Ovary (tissue), 7 donors: ENCODE measurements at regions not wholly inside any gene's neighbourhood (a gene's known extent, or its start where the extent isn't known, plus 50 kb on each side); places are given as distances from the start of the nearest gene placed in this dataset.

Experiments used
- DNase-seq, 5 donors: peaks; one replicate each; pipeline ENCODE4 v3.0.0-alpha.2; 2019 to 2020
- H3K27ac ChIP-seq, 2 donors: fragments of 200-600 bp; one replicate each; pipeline versions ENCODE4 v1.5.1 to v1.8.0; 2019 to 2022
- H3K27me3 ChIP-seq: fragments of 200-600 bp; one replicate; pipeline ENCODE4 v1.8.0; 2022
- H3K36me3 ChIP-seq: fragments of 200-600 bp; sonication (generic); one replicate; pipeline ENCODE4 v1.5.1; 2019
- H3K4me1 ChIP-seq: one replicate; pipeline ENCODE4 v1.8.1; 2013; ENCODE audit warnings: mild to moderate bottlenecking, moderate library complexity; ENCODE audit not compliant: insufficient read depth
- H3K4me3 ChIP-seq: fragments of 200-600 bp; sonication (generic); one replicate; pipeline ENCODE4 v1.5.1; 2017
- H3K9me3 ChIP-seq, 2 donors: fragments of 200-600 bp in 1 of 2; sonication (generic) in 1 of 2; one replicate each; pipeline versions ENCODE4 v1.5.1 to v1.8.1; 2013 to 2019; ENCODE audit warnings: mild to moderate bottlenecking in 1 of 2, moderate library complexity in 1 of 2
- EP300 ChIP-seq: sonication (generic); formaldehyde crosslinking; IDR thresholded peaks from one replicate; pipeline ENCODE4 v1.6.1; 2017; ENCODE audit warnings: antibody characterized with exemption
- POLR2A ChIP-seq: fragments of 450-650 bp; IDR thresholded peaks from one replicate; pipeline ENCODE4 v1.6.1; 2017; ENCODE audit warnings: antibody characterized with exemption, mild to moderate bottlenecking, moderate library complexity
- WGBS, 3 donors: extraction: QIAGEN DNeasy Blood & Tissue Kit in 1 of 3; methylation state at CpG; one replicate each; pipeline versions ENCODE4 v1.1.5 to v1.1.7; 2013 to 2017; 5-methylcytosine and 5-hydroxymethylcytosine counted together
- intact Hi-C, 4 donors: fragments of 100-400 bp; cut with DNase I; formaldehyde crosslinking; loops; one replicate each; pipeline versions ENCODE4 v1.11.0 to v1.15.1; 2022 to 2023
- TF ChIP-seq, protein P1 (sequence below), 3 donors: fragments of 450-650 bp in 2 of 3; fragments of 200-600 bp in 1 of 3; IDR thresholded peaks; one replicate each; pipeline versions ENCODE4 v1.5.1 to v1.8.0; 2016 to 2022; ENCODE audit warnings: antibody characterized with exemption in 3 of 3, mild to moderate bottlenecking in 1 of 3
- donor health status: DM: no; HTN: no; CAD: no; lungs with moderate emphysema.
- donor health status: DM: no; HTN: no; CAD: no.
- donor health status: Bipolar disorder and iron deficiency.
- donor health status: DM: no; HTN: no; CAD: no.
- donor health status: DM: yes; HTN: yes; CAD: no.

GRCh38 chr13:103403814-103404213 is 337.6 kb upstream of the SLC10A2 start:
- no peaks in the 10 kb centered on the region for H3K36me3 ChIP-seq
- no peak for DNase-seq
- H3K4me1 ChIP-seq, result no peaks in the 10 kb centered on the region
- TF ChIP-seq POLR2A, result no peak
- no peak for TF ChIP-seq EP300
- intact Hi-C loops, result no loop called here
- H3K9me3 ChIP-seq, result no peaks in the 10 kb centered on the region
- H3K4me3 ChIP-seq, result no peak overlapping the region
- no peaks in the 10 kb centered on the region for H3K27me3 ChIP-seq
- 39 to 53% (median 41%) methylated on average over 1 of the region's 1 CpG for WGBS, 3 donors
- H3K27ac ChIP-seq, result no peak overlapping the region

DNA sequence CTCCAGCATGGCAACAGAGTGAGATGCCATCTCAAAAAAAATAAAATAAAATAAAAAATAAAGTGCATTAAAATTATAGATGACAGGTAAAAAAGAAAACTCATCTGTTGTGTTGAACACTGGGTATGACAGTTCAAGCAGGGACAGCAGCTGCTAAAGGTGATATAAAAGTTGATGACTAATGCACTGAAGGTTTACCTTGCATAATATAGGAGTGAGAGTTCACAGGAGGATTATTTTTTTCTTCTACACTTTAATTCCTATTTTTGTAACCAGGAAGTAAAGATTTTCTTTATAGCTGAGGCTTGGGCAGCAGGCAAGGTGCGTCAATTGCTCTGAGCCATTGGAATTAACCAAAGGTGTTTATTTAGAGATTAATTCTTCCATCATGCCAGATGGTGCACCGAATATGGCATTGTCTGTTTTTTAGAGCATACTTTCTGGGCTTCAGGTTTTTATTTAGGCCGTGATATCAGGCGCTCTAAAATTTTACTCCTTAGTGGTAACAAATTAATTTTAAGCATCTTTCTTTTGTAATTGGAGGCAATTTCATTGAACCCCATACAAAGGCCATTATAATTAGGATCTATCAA is 337.0 kb upstream of the SLC10A2 start:
- 81 to 87% (median 82%) methylated on average over 4 of the region's 4 CpGs for WGBS, 3 donors
- no peak overlapping the region for H3K4me3 ChIP-seq
- no peaks in the 10 kb centered on the region for H3K9me3 ChIP-seq
- no peak for TF ChIP-seq EP300
- H3K4me1 ChIP-seq, result no peaks in the 10 kb centered on the region
- no peaks in the 10 kb centered on the region for H3K27me3 ChIP-seq
- DNase-seq, result no peak
- intact Hi-C loops, result no loop called here
- H3K27ac ChIP-seq, result no peak overlapping the region
- H3K36me3 ChIP-seq, result no peaks in the 10 kb centered on the region

GRCh38 chr13:103395139-103395538 is 328.9 kb upstream of the SLC10A2 start:
- no peak for TF ChIP-seq EP300
- TF ChIP-seq, protein P1, sequence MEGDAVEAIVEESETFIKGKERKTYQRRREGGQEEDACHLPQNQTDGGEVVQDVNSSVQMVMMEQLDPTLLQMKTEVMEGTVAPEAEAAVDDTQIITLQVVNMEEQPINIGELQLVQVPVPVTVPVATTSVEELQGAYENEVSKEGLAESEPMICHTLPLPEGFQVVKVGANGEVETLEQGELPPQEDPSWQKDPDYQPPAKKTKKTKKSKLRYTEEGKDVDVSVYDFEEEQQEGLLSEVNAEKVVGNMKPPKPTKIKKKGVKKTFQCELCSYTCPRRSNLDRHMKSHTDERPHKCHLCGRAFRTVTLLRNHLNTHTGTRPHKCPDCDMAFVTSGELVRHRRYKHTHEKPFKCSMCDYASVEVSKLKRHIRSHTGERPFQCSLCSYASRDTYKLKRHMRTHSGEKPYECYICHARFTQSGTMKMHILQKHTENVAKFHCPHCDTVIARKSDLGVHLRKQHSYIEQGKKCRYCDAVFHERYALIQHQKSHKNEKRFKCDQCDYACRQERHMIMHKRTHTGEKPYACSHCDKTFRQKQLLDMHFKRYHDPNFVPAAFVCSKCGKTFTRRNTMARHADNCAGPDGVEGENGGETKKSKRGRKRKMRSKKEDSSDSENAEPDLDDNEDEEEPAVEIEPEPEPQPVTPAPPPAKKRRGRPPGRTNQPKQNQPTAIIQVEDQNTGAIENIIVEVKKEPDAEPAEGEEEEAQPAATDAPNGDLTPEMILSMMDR (IDR thresholded peaks at IDR 0.05), result no peak
- WGBS, 3 donors, result 80 to 88% (median 83%) methylated on average over 2 of the region's 2 CpGs
- Histone ChIP-seq H3K27ac (no peak overlapping the region), H3K27me3 (no peaks in the 10 kb centered on the region), H3K36me3 (no peaks in the 10 kb centered on the region), H3K4me1 (no peaks in the 10 kb centered on the region), H3K9me3 (no peaks in the 10 kb centered on the region), H3K4me3 (no peak overlapping the region)
- intact Hi-C loops, result no loop called here
- no peak for DNase-seq

GRCh38 chr13:103394618-103395017 is 328.4 kb upstream of the SLC10A2 start:
- no peaks in the 10 kb centered on the region for H3K36me3 ChIP-seq
- no peak overlapping the region for H3K4me3 ChIP-seq
- no peak for DNase-seq
- TF ChIP-seq EP300 (no peak), POLR2A (no peak)
- TF ChIP-seq, protein P1 (IDR thresholded peaks at IDR 0.05), result no peak
- H3K27ac ChIP-seq, result no peak overlapping the region
- intact Hi-C loops, result no loop called here
- WGBS, 3 donors, result 73 to 78% (median 77%) methylated on average over 2 of the region's 2 CpGs
- no peaks in the 10 kb centered on the region for H3K9me3 ChIP-seq
- no peaks in the 10 kb centered on the region for H3K4me1 ChIP-seq
- no peaks in the 10 kb centered on the region for H3K27me3 ChIP-seq

DNA sequence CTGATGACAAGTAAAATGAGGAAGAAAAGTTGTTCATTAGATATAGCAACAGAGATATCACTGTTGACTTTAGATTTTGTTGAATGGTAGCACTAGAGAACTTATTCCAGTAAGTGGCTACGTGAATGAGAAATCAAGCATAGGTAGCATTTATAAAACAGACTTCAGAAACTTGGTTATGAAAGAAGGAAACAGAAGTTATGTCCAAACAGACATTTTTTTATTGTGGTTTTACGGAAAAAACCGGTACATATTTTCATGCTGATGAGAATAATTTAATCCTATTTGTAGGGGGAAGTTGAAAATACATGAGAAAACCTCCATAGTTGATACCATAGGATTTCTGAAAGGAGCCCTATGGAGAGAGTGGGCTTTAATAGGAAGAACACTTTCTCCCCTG is 325.7 kb upstream of the SLC10A2 start:
- no peak overlapping the region for H3K27ac ChIP-seq
- intact Hi-C loops, result no loop called here
- H3K4me1 ChIP-seq, result no peaks in the 10 kb centered on the region
- 77 to 81% (median 77%) methylated on average over 3 of the region's 3 CpGs for WGBS, 3 donors
- no peaks in the 10 kb centered on the region for H3K27me3 ChIP-seq
- TF ChIP-seq EP300, result no peak
- TF ChIP-seq, protein P1 (IDR thresholded peaks at IDR 0.05), result no peak
- TF ChIP-seq POLR2A, result no peak
- no peak overlapping the region for H3K4me3 ChIP-seq
- no peaks in the 10 kb centered on the region for H3K36me3 ChIP-seq
- no peak for DNase-seq
- no peaks in the 10 kb centered on the region for H3K9me3 ChIP-seq
